GM23338 (cell line): ENCODE measurements at regions not wholly inside any gene's neighbourhood (a gene's known extent, or its start where the extent isn't known, plus 50 kb on each side); places are given as distances from the start of the nearest gene placed in this dataset.
A peak's percentile ranks its signal among the peaks of the same experiment; 100 is the strongest.
"Not testable (repeated sequence)": the region's sequence is repeated elsewhere in the genome, so short reads cannot be mapped to it uniquely, and the experiment has no call there.

Source experiments
- ATAC-seq: fragments of 200-7000 bp; cut with Tn5 transposase; 3 replicates; pipeline ENCODE4 v1.9.1; 2020
- DNase-seq: peaks from one replicate; pipeline ENCODE4 v3.0.0-alpha.2; 2015; ENCODE audit warnings: low spot score
- H2AFZ ChIP-seq: fragments of 200-600 bp; sonication (generic); 2 replicates; pipeline ENCODE4 v1.8.0; 2016; ENCODE audit warnings: antibody characterized with exemption, mild to moderate bottlenecking, moderate library complexity
- H3F3A ChIP-seq: fragments of 200-600 bp; sonication (generic); replicated peaks from 2 replicates; pipeline ENCODE4 v1.8.0; 2017; ENCODE audit warnings: antibody characterized with exemption, mixed run types, low read depth
- H3K27ac ChIP-seq: fragments of 200-600 bp; sonication (generic); 2 replicates; pipeline ENCODE4 v1.6.1; 2016; ENCODE audit warnings: low read depth
- H3K27me3 ChIP-seq: fragments of 200-600 bp; sonication (generic); 2 replicates; pipeline ENCODE4 v1.8.0; 2016; ENCODE audit warnings: mild to moderate bottlenecking, mixed run types, moderate library complexity; ENCODE audit not compliant: insufficient read depth
- H3K36me3 ChIP-seq: fragments of 200-600 bp; sonication (generic); 2 replicates; pipeline ENCODE4 v1.8.0; 2016; ENCODE audit warnings: mild to moderate bottlenecking; ENCODE audit not compliant: insufficient read depth
- H3K4me1 ChIP-seq: fragments of 200-600 bp; sonication (generic); 2 replicates; pipeline ENCODE4 v1.8.0; 2016; ENCODE audit warnings: mild to moderate bottlenecking, moderate library complexity; ENCODE audit not compliant: insufficient read depth
- H3K4me2 ChIP-seq: fragments of 200-600 bp; sonication (generic); 2 replicates; pipeline ENCODE4 v1.7.1; 2017; ENCODE audit warnings: mixed run types
- H3K4me3 ChIP-seq: fragments of 200-600 bp; sonication (generic); 2 replicates; pipeline ENCODE4 v1.6.1; 2016; ENCODE audit warnings: mixed run types
- H3K79me2 ChIP-seq: fragments of 200-600 bp; sonication (generic); replicated peaks from 2 replicates; pipeline ENCODE4 v1.8.0; 2017; ENCODE audit warnings: mild to moderate bottlenecking; ENCODE audit not compliant: insufficient read depth
- H3K9me2 ChIP-seq: fragments of 200-600 bp; sonication (generic); 2 replicates; pipeline ENCODE4 v1.8.0; 2017; ENCODE audit not compliant: insufficient read depth
- H4K20me1 ChIP-seq: fragments of 200-600 bp; sonication (generic); replicated peaks from 2 replicates; pipeline ENCODE4 v1.8.0; 2017; ENCODE audit warnings: mild to moderate bottlenecking; ENCODE audit not compliant: insufficient read depth
- H3K27ac Mint-ChIP-seq: 2 replicates; pipeline ENCODE4 v1.8.0; 2020; ENCODE audit warnings: inconsistent platforms, mild to moderate bottlenecking, moderate library complexity, mixed read lengths
- H3K27me3 Mint-ChIP-seq: 3 replicates; pipeline ENCODE4 v1.8.0; 2022; ENCODE audit warnings: low read depth, mild to moderate bottlenecking, moderate library complexity, mixed read lengths, inconsistent platforms; ENCODE audit not compliant: insufficient read depth, poor library complexity
- H3K36me3 Mint-ChIP-seq: 3 replicates; pipeline ENCODE4 v1.8.0; 2021; ENCODE audit warnings: low read depth, mild to moderate bottlenecking, inconsistent platforms, moderate library complexity, mixed read lengths
- H3K4me1 Mint-ChIP-seq: 3 replicates; pipeline ENCODE4 v1.8.0; 2020; ENCODE audit warnings: mild to moderate bottlenecking, inconsistent platforms, mixed read lengths
- H3K4me3 Mint-ChIP-seq: 3 replicates; pipeline ENCODE4 v1.8.0; 2021; ENCODE audit warnings: moderate library complexity, mild to moderate bottlenecking, inconsistent platforms, mixed read lengths
- H3K9me3 Mint-ChIP-seq: 3 replicates; pipeline ENCODE4 v1.8.0; 2020; ENCODE audit warnings: moderate library complexity, mild to moderate bottlenecking, inconsistent platforms, mixed read lengths
- CREB1 ChIP-seq: fragments of 250-450 bp; sonication (Bioruptor Pico); IDR thresholded peaks from 2 replicates; pipeline ENCODE4 v1.5.0; 2020; ENCODE audit warnings: low read depth, mild to moderate bottlenecking, moderate library complexity
- JUNB ChIP-seq: IDR thresholded peaks from one replicate; pipeline ENCODE4 v1.6.1; 2016; ENCODE audit warnings: antibody characterized with exemption; ENCODE audit not compliant: unreplicated experiment
- NANOG ChIP-seq: IDR thresholded peaks from 2 replicates; pipeline ENCODE4 v1.6.1; 2016; ENCODE audit warnings: antibody characterized with exemption, borderline replicate concordance
- ZNF114 ChIP-seq: fragments of 250-450 bp; sonication (Bioruptor Pico); IDR thresholded peaks from 2 replicates; pipeline ENCODE4 v1.5.0; 2020; ENCODE audit warnings: mild to moderate bottlenecking, moderate library complexity
- ZNF462 ChIP-seq: fragments of 250-450 bp; sonication (Bioruptor Pico); IDR thresholded peaks from 2 replicates; pipeline ENCODE4 v1.5.0; 2020; ENCODE audit warnings: mild to moderate bottlenecking, moderate library complexity

- Histone ChIP-seq H3K27me3 (0 out of 2 replicates have a peak, but pooled peaks cover under 1% of the 10 kb centered on the region), H3K79me2 (no peaks in the 10 kb centered on the region), H2AFZ (no peak overlapping the region), H3K36me3 (no peaks in the 10 kb centered on the region), H3K27ac (no peak overlapping the region), H3K4me1 (peaks cover 12% of the 10 kb centered on the region), H3F3A (no peaks in the 10 kb centered on the region), H3K9me2 (no peaks in the 10 kb centered on the region), H3K4me2 (0 out of 2 replicates have a peak overlapping the region, but pooled peaks have one; percentile 45), H4K20me1 (no peaks in the 10 kb centered on the region), H3K4me3 (no peak overlapping the region)
- peaks cover 13% of the 10 kb centered on the region for H3K9me3 Mint-ChIP-seq
- peaks cover 4% of the 10 kb centered on the region for H3K27me3 Mint-ChIP-seq
- peaks cover 27% of the 10 kb centered on the region for H3K4me1 Mint-ChIP-seq
- no peak for ATAC-seq
- no peak overlapping the region for H3K27ac Mint-ChIP-seq
- peaks cover 10% of the 10 kb centered on the region; the same call in 2 of the 3 replicates for H3K36me3 Mint-ChIP-seq
- TF ChIP-seq CREB1 (CRISPR knock-in tag), result peak; percentile 88
- no peak for TF ChIP-seq JUNB
- no peak overlapping the region for H3K4me3 Mint-ChIP-seq
- DNase-seq, result peak; percentile 25
Observed at GRCh38 chrX:39693298-39693697, 404.5 kb downstream of the BCOR start.

DNA sequence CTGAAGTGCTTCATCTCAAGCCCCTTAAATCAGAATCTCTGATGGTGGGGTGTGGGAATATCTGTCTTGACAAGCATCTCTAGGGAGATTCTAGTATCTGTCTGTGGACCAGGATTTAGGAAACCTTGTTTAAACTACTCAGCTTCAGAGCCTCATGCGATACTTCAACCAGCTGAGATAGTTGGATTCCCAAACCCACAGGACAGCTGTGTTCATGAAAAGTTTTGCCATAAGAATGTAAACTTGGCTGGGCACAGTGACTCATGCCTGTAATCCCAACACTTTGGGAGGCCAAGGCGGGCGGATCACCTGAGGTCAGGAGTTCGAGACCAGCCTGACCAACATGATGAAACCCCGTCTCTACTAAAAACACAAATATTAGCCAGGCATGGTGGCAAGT is 395.1 kb downstream of the BCOR start:
- not testable (repeated sequence) for H3K4me1 ChIP-seq, H3K36me3 Mint-ChIP-seq, H3K27me3 Mint-ChIP-seq, H3K4me3 Mint-ChIP-seq, H3K27ac ChIP-seq, H3F3A ChIP-seq, H3K79me2 ChIP-seq, H3K4me1 Mint-ChIP-seq, H3K9me2 ChIP-seq, ATAC-seq, H3K27me3 ChIP-seq, H3K4me3 ChIP-seq, H4K20me1 ChIP-seq, DNase-seq, H3K27ac Mint-ChIP-seq, H3K36me3 ChIP-seq, H2AFZ ChIP-seq, H3K4me2 ChIP-seq, H3K9me3 Mint-ChIP-seq

GRCh38 chrX:39703307-39703706 is 394.5 kb downstream of the BCOR start:
- Histone ChIP-seq H3K4me1 (no peaks in the 10 kb centered on the region), H3K9me2 (no peaks in the 10 kb centered on the region), H3K4me2 (no peak overlapping the region), H3K27me3 (no peaks in the 10 kb centered on the region), H3F3A (no peaks in the 10 kb centered on the region), H3K79me2 (no peaks in the 10 kb centered on the region), H3K4me3 (no peak overlapping the region), H4K20me1 (no peaks in the 10 kb centered on the region), H3K36me3 (no peaks in the 10 kb centered on the region), H2AFZ (no peak overlapping the region), H3K27ac (no peak overlapping the region)
- Mint-ChIP-seq H3K27me3 (peaks cover 4% of the 10 kb centered on the region), H3K4me1 (no peaks in the 10 kb centered on the region), H3K4me3 (no peak overlapping the region), H3K36me3 (no peaks in the 10 kb centered on the region), H3K27ac (no peak overlapping the region), H3K9me3 (no peaks in the 10 kb centered on the region; the same call in 2 of the 3 replicates)
- TF ChIP-seq ZNF114 (CRISPR knock-in tag), result no peak
- ATAC-seq (no peak), DNase-seq (no peak)

- Mint-ChIP-seq H3K27me3 (peaks cover 4% of the 10 kb centered on the region), H3K9me3 (no peaks in the 10 kb centered on the region; the same call in 2 of the 3 replicates), H3K36me3 (peaks cover 3% of the 10 kb centered on the region; the same call in 2 of the 3 replicates), H3K4me3 (no peak overlapping the region), H3K27ac (no peak overlapping the region), H3K4me1 (no peaks in the 10 kb centered on the region)
- ATAC-seq (no peak), DNase-seq (no peak)
- Histone ChIP-seq H3K36me3 (no peaks in the 10 kb centered on the region), H3K4me1 (no peaks in the 10 kb centered on the region), H2AFZ (no peak overlapping the region), H3F3A (no peaks in the 10 kb centered on the region), H3K79me2 (no peaks in the 10 kb centered on the region), H3K27me3 (no peaks in the 10 kb centered on the region), H3K4me3 (no peak overlapping the region), H3K27ac (no peak overlapping the region), H3K4me2 (no peak overlapping the region), H4K20me1 (no peaks in the 10 kb centered on the region), H3K9me2 (no peaks in the 10 kb centered on the region)
- no peak for TF ChIP-seq ZNF462 (CRISPR knock-in tag)
- TF ChIP-seq NANOG, result no peak
Observed at GRCh38 chrX:39704590-39704989, 393.2 kb downstream of the BCOR start.
